ENCODE measurements at regions not wholly inside any gene's neighbourhood (a gene's known extent, or its start where the extent isn't known, plus 50 kb on each side); places are given as distances from the start of the nearest gene placed in this dataset.
"Not testable (repeated sequence)": the region's sequence is repeated elsewhere in the genome, so short reads cannot be mapped to it uniquely, and the experiment has no call there.

GRCh38 chr2:51795248-51795888 lies 763.4 kb upstream of the NRXN1 start:
- no peak for FAIRE-seq

DNA sequence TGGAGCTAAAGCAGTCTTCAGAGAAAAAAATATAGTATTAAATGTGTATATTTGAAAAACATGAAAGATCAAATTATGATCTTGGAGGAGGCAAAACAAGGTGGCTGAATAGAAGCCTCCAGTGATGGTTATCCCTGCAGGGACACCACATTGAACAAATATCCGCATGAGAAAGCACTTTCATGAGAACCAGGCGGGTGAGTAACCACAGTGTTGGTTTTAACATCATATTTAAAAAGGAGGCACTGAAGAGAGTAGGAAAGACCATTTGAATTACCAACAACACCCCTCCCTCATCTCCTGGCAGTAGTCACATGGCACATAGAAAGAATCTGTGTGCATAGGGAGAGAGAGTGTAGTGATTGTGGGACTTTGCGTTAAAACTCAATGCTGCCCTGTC lies 759.6 kb upstream of the NRXN1 start:
- no peak for FAIRE-seq

DNA sequence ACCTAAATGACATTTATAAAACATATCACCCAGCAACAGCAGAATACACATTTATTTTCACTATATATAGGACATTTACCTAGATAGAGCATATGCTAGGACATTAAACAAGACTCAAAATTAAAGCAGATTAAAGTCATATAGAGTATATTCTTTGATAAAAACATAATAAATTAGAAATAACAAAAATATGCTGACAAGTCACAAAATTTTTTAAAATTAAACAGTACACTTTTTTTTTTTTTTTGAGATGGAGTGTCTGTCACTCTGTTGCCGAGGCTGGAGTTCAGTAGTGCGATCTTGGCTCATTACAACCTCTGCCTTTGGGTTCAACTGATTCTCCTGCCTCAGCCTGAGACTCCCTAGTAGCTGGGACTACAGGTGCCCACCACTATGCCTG lies 758.9 kb upstream of the NRXN1 start:
- FAIRE-seq: no peak

DNA sequence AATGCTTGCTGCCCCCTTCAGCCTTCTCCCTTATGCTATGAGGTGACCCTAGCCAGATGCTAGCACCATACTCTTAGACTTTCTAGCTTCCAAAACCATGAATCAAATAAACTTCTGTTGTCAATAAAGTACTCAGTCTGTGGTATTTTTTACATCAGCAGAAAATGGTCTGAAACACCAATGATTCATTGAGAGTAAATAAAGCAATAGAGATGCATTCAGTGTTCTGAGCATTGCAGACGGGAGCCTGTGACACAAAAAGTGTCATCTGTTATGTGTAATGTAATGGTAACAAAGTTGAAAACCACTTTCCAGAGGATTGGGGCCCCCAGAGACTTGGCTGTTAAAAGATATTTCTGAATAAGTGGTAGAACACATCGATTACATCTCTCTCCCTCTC lies 758.0 kb upstream of the NRXN1 start:
- FAIRE-seq: peak; percentile 90

- peak; percentile 97 for FAIRE-seq
Observed at GRCh38 chr2:51782921-51783765, 751.2 kb upstream of the NRXN1 start.

GRCh38 chr2:51781691-51782090 lies 749.8 kb upstream of the NRXN1 start:
- no peak for FAIRE-seq

DNA sequence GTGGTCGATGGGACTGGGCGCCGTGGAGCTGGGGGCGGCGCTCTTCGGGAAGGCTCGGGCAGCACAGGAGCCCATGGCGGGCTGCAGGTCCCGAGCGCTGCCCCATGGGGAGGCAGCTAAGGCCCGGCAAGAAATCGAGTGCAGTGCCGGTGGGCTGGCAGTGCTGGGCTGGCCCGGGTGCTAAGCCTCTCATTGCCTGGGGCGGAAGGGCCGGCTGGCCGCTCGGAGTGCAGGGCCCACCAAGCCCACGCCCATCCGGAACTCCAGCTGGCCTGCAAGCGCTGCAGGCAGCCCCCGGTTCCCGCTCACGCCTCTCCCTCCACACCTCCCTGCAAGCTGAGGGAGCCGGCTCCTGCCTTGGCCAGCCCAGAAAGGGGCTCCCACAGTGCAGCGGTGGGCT lies 748.4 kb upstream of the NRXN1 start:
- FAIRE-seq: no peak

- not testable (repeated sequence) for FAIRE-seq
Observed at GRCh38 chr2:51779723-51780122, 747.8 kb upstream of the NRXN1 start.

DNA sequence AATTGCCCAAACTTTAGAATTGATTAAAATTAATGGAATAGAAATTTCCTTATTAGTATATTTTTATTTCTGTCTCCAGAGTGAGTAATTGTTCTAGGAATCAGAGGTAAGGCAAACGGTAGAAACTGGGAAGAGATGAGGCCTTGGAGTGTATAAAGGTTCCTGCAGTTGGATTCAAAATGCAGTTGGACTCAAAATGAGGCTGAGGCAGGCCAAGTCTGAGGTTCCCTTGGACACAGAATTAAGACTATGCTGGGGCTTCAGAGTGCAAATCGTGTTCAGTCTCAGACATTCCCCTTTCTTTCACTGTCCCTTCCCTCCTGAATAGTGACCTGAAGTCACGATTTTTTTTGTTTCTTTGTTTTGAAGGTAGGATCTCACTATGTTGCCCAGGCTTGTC lies 746.9 kb upstream of the NRXN1 start:
- FAIRE-seq: no peak

DNA sequence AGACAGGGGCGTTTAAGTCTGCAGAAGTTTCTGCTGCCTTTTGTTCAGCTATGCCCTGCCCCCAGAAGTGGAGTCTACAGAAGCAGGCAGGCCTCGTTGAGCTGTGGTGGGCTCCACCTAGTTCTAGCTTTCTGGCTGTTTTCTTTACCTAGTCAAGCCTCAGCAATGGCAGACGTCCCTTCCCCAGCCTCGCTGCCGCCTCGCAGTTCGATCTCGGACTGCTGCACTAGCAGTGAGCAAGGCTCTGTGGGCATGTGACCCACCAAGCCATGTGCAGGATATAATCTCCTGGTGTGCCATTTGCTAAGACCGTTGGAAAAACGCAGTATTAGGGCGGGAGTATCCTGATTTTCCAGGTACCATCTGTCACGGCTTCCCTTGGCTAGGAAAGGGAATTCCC lies 742.7 kb upstream of the NRXN1 start:
- not testable (repeated sequence) for FAIRE-seq

- no peak for FAIRE-seq
Observed at GRCh38 chr2:51760441-51760840, 728.5 kb upstream of the NRXN1 start.

- FAIRE-seq: no peak
Observed at GRCh38 chr2:51758081-51758480, 726.1 kb upstream of the NRXN1 start.

GRCh38 chr2:51734115-51734514 lies 702.2 kb upstream of the NRXN1 start:
- FAIRE-seq: no peak

- FAIRE-seq: no peak
Observed at GRCh38 chr2:51723691-51724090, 691.8 kb upstream of the NRXN1 start.

DNA sequence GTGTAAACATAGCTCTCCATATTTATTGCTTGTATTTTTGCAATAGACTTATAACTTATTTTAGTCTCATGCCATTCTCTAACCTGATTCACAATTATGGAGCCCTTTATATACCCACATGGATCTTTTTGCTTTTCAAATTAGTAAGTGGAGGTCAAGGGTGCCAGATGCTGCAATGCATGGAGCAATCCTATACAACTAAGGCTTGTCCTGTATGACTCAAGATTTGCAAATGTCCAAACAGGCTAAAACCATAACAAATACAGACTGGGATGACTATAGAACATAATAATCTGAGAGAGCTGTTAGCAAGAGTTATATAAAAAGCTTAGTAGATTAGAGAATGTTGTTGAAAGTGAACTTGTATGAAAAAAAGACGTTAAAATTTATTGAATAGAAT lies 690.4 kb upstream of the NRXN1 start:
- no peak for FAIRE-seq

GRCh38 chr2:51720826-51721225 lies 688.9 kb upstream of the NRXN1 start:
- no peak for FAIRE-seq

DNA sequence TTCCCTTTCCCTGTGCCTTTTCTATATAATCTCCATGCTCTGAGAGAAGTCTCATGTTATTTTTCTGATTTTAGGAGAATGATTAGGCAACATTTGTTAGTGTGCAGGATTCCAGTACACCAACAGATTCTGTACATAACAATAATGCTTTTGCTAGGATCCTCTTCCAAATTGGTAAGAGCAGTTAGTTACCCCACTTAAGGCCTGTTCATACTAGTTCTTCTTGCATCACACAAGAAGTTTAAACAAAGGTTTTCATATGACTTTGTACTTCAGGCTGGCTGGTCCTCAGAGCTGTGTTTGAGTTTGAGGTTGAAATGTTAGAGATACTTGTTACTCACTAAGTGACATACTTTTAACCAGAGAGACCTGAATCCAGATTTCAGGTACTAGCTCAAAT lies 686.9 kb upstream of the NRXN1 start:
- no peak for FAIRE-seq

DNA sequence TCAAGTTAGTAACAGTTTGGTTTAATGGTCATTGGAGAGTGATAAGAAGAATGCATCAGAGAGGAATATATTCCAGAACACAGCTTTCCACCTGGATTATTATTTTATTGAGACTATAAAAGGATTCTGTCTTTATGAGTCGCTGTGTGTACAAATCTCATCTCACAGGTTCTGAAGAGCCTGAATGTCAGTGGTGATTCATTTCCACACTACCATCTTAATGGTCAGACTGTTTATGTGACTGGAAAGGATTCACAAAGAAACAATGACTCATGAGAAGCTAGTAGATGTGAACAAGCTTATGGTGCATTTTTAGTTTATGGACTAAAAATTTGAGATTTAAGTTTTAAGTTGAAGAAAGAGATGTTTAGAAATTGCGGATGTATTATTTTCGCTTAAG lies 685.4 kb upstream of the NRXN1 start:
- peak; percentile 58 for FAIRE-seq

- FAIRE-seq: no peak
Observed at GRCh38 chr2:51711766-51712165, 679.8 kb upstream of the NRXN1 start.

DNA sequence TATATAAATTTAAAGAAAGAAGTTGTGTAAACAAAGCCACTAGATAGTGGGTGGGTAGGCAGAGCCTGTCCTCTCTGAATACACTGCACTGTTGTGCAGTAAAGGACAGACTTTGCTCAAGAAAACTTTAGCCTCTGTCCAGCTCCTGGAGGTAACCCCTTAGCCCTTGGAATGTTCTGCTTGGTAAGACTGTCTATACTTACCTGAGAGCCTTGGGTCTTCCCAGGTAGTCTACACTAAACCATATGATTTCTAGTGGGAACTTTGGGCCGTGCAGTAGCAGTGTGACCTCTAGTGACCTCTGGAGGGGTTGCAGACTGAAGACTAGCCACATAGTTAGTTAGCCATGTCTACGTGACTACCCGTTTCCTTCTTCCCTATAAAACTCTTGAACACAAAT lies 678.3 kb upstream of the NRXN1 start:
- FAIRE-seq: no peak

DNA sequence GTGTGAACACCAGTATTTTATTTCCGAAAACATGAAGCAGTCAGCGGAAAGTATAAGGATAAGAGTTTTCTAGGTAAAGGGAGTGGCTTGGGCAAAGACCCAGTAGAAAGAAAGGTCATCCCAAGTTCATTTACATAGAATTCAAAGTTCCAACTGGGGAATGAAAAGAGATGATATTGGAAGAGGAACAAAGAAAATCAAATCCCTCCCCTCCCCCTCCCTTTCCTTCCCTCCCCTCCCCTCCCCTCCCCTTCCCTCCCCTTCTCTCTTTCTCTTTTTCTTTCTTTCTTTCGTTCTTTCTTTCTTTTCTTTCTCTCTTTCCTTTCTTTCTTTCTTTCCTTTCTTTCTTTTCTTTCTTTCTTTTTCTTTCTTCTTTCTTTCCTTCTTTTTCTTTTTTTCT lies 675.7 kb upstream of the NRXN1 start:
- FAIRE-seq: no peak

- FAIRE-seq: peak; percentile 98
Observed at GRCh38 chr2:51706220-51706619, 674.3 kb upstream of the NRXN1 start.

- FAIRE-seq: no peak
Observed at GRCh38 chr2:51705417-51705816, 673.5 kb upstream of the NRXN1 start.

- FAIRE-seq: no peak
Observed at GRCh38 chr2:51698021-51698420, 666.1 kb upstream of the NRXN1 start.

GRCh38 chr2:51697095-51697494 lies 665.2 kb upstream of the NRXN1 start:
- no peak for FAIRE-seq

All from islet of Langerhans (tissue), 1 donor.